ENCODE measurements at regions not wholly inside any gene's neighbourhood (a gene's known extent, or its start where the extent isn't known, plus 50 kb on each side); places are given as distances from the start of the nearest gene placed in this dataset.
"Not testable (repeated sequence)": the region's sequence is repeated elsewhere in the genome, so short reads cannot be mapped to it uniquely, and the experiment has no call there.

- DNase-seq (ENCODE audit: low read depth) = no peak
Measured at GRCh38 chr7:94174956-94175355, 170.8 kb upstream of the BET1 start.

GRCh38 chr7:94176694-94177200, 172.6 kb upstream of the BET1 start:
- no peak for DNase-seq (ENCODE audit: low read depth)

- DNase-seq (ENCODE audit: low read depth) = no peak
Measured at GRCh38 chr7:94177441-94177840, 173.3 kb upstream of the BET1 start.

GRCh38 chr7:94178230-94178629, 174.1 kb upstream of the BET1 start:
- no peak for DNase-seq (ENCODE audit: low read depth)

GRCh38 chr7:94179466-94179865, 175.3 kb upstream of the BET1 start:
- DNase-seq (ENCODE audit: low read depth) = no peak

- DNase-seq (ENCODE audit: low read depth) = no peak
Measured at GRCh38 chr7:94182066-94182465, 177.9 kb upstream of the BET1 start.

GRCh38 chr7:94182721-94183120, 178.6 kb upstream of the BET1 start:
- DNase-seq (ENCODE audit: low read depth) = no peak

GRCh38 chr7:94183289-94183749, 179.2 kb upstream of the BET1 start:
- DNase-seq (ENCODE audit: low read depth) = peak; percentile 81

GRCh38 chr7:94183891-94184290, 179.7 kb upstream of the BET1 start:
- no peak for DNase-seq (ENCODE audit: low read depth)

GRCh38 chr7:94188350-94188749, 184.2 kb upstream of the BET1 start:
- no peak for DNase-seq (ENCODE audit: low read depth)

GRCh38 chr7:94190599-94191061, 186.5 kb upstream of the BET1 start:
- peak; percentile 88 for DNase-seq (ENCODE audit: low read depth)

GRCh38 chr7:94194426-94194825, 190.3 kb upstream of the BET1 start:
- not testable (repeated sequence) for DNase-seq (ENCODE audit: low read depth)

GRCh38 chr7:94195201-94195600, 191.0 kb upstream of the BET1 start:
- DNase-seq (ENCODE audit: low read depth) = no peak

GRCh38 chr7:94195813-94196212, 191.7 kb upstream of the BET1 start:
- no peak for DNase-seq (ENCODE audit: low read depth)

- DNase-seq (ENCODE audit: low read depth) = no peak
Measured at GRCh38 chr7:94205529-94205928, 189.2 kb upstream of the COL1A2 start.

GRCh38 chr7:94206295-94206694, 188.4 kb upstream of the COL1A2 start:
- no peak for DNase-seq (ENCODE audit: low read depth)

GRCh38 chr7:94212160-94212559, 182.5 kb upstream of the COL1A2 start:
- no peak for DNase-seq (ENCODE audit: low read depth)

GRCh38 chr7:94216944-94217461, 177.7 kb upstream of the COL1A2 start:
- DNase-seq (ENCODE audit: low read depth) = no peak

GRCh38 chr7:94217766-94218165, 176.9 kb upstream of the COL1A2 start:
- DNase-seq (ENCODE audit: low read depth) = no peak

GRCh38 chr7:94222516-94222915, 172.2 kb upstream of the COL1A2 start:
- no peak for DNase-seq (ENCODE audit: low read depth)

- peak; percentile 20 for DNase-seq (ENCODE audit: low read depth)
Measured at GRCh38 chr7:94223375-94224084, 171.2 kb upstream of the COL1A2 start.

GRCh38 chr7:94228223-94228622, 166.5 kb upstream of the COL1A2 start:
- DNase-seq (ENCODE audit: low read depth) = no peak

- no peak for DNase-seq (ENCODE audit: low read depth)
Measured at GRCh38 chr7:94228678-94229077, 166.0 kb upstream of the COL1A2 start.

- no peak for DNase-seq (ENCODE audit: low read depth)
Measured at GRCh38 chr7:94231305-94231704, 163.4 kb upstream of the COL1A2 start.

Data from HS-27A (cell line).